ENCODE measurements at regions not wholly inside any gene's neighbourhood (a gene's known extent, or its start where the extent isn't known, plus 50 kb on each side); places are given as distances from the start of the nearest gene placed in this dataset.

- TF ChIP-seq, protein P1, sequence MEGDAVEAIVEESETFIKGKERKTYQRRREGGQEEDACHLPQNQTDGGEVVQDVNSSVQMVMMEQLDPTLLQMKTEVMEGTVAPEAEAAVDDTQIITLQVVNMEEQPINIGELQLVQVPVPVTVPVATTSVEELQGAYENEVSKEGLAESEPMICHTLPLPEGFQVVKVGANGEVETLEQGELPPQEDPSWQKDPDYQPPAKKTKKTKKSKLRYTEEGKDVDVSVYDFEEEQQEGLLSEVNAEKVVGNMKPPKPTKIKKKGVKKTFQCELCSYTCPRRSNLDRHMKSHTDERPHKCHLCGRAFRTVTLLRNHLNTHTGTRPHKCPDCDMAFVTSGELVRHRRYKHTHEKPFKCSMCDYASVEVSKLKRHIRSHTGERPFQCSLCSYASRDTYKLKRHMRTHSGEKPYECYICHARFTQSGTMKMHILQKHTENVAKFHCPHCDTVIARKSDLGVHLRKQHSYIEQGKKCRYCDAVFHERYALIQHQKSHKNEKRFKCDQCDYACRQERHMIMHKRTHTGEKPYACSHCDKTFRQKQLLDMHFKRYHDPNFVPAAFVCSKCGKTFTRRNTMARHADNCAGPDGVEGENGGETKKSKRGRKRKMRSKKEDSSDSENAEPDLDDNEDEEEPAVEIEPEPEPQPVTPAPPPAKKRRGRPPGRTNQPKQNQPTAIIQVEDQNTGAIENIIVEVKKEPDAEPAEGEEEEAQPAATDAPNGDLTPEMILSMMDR (IDR thresholded peaks at IDR 0.05), result no peak
- TF ChIP-seq EZH2 (IDR thresholded peaks at IDR 0.05; ENCODE audit: borderline replicate concordance, insufficient read depth, low read depth, low read length, poor library complexity, severe bottlenecking), result no peak
Observed at GRCh38 chr4:36775544-36775943, 469.0 kb upstream of the NWD2 start.

Measured in B cell (primary cell).